WTC11 (cell line): ENCODE measurements at regions not wholly inside any gene's neighbourhood (a gene's known extent, or its start where the extent isn't known, plus 50 kb on each side); places are given as distances from the start of the nearest gene placed in this dataset.

Experiments
- CREB1 ChIP-seq: sonication (generic); formaldehyde crosslinking; IDR thresholded peaks from 2 replicates; pipeline ENCODE4 v1.8.0; 2023; ENCODE audit warnings: mild to moderate bottlenecking, missing genetic modification reagents
- EMX1 ChIP-seq: fragments of 250-450 bp; sonication (Bioruptor Pico); IDR thresholded peaks from 2 replicates; pipeline ENCODE4 v1.8.0; 2021; ENCODE audit warnings: mild to moderate bottlenecking
- FOXK1 ChIP-seq: sonication (generic); formaldehyde crosslinking; IDR thresholded peaks from 2 replicates; pipeline ENCODE4 v1.8.0; 2022; ENCODE audit warnings: mild to moderate bottlenecking, moderate library complexity, missing genetic modification reagents
- GABPB1 ChIP-seq: sonication (generic); formaldehyde crosslinking; IDR thresholded peaks from 2 replicates; pipeline ENCODE4 v1.8.1; 2023; ENCODE audit warnings: mild to moderate bottlenecking, missing genetic modification reagents
- IRF2 ChIP-seq: sonication (generic); formaldehyde crosslinking; IDR thresholded peaks from 2 replicates; pipeline ENCODE4 v1.8.0; 2022; ENCODE audit warnings: low read depth, missing genetic modification reagents, borderline replicate concordance
- JUN ChIP-seq: sonication (generic); formaldehyde crosslinking; IDR thresholded peaks from 2 replicates; pipeline ENCODE4 v1.8.0; 2023; ENCODE audit warnings: mild to moderate bottlenecking, missing genetic modification reagents
- TEAD4 ChIP-seq: sonication (generic); formaldehyde crosslinking; IDR thresholded peaks from 2 replicates; pipeline ENCODE4 v1.8.0; 2022; ENCODE audit warnings: mild to moderate bottlenecking, missing genetic modification reagents
- ZNF121 ChIP-seq: sonication (generic); formaldehyde crosslinking; IDR thresholded peaks from 2 replicates; pipeline ENCODE4 v1.8.0; 2023; ENCODE audit warnings: missing genetic modification reagents
- ZNF423 ChIP-seq: fragments of 250-450 bp; sonication (Bioruptor Pico); IDR thresholded peaks from 2 replicates; pipeline ENCODE4 v2.1.2; 2022; ENCODE audit warnings: mild to moderate bottlenecking, moderate library complexity
- TF ChIP-seq, protein P1 (sequence below): fragments of 200-600 bp; IDR thresholded peaks from 2 replicates; pipeline ENCODE4 v1.8.0; 2022; ENCODE audit warnings: antibody characterized with exemption
- TF ChIP-seq, protein P2 (sequence below): sonication (generic); formaldehyde crosslinking; IDR thresholded peaks from 2 replicates; pipeline ENCODE4 v1.8.1; 2022; ENCODE audit warnings: mild to moderate bottlenecking, missing genetic modification reagents, moderate library complexity, borderline replicate concordance

DNA sequence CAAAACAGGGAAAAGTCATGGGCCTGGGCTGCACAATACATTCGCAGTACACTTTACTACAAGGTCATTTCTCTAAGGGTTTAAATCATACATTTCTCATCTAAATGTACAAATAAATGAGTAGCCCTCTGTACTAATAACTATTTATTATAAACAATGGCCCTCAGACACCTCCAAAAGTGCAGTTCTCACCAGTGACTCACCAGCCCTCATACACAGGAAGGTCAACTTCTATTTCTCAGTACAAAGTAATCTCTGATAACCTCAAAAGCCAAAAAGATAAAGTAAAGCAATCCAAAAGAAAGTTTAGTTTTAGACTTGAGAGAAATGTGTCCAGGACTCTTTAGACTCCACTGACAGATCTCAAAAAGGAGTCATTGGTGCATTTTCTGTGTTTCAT, 1258.1 kb upstream of the CDH6 start:
- no peak for TF ChIP-seq CREB1 (CRISPR knock-in tag)
- no peak for TF ChIP-seq EMX1 (CRISPR knock-in tag)
- TF ChIP-seq, protein P1, sequence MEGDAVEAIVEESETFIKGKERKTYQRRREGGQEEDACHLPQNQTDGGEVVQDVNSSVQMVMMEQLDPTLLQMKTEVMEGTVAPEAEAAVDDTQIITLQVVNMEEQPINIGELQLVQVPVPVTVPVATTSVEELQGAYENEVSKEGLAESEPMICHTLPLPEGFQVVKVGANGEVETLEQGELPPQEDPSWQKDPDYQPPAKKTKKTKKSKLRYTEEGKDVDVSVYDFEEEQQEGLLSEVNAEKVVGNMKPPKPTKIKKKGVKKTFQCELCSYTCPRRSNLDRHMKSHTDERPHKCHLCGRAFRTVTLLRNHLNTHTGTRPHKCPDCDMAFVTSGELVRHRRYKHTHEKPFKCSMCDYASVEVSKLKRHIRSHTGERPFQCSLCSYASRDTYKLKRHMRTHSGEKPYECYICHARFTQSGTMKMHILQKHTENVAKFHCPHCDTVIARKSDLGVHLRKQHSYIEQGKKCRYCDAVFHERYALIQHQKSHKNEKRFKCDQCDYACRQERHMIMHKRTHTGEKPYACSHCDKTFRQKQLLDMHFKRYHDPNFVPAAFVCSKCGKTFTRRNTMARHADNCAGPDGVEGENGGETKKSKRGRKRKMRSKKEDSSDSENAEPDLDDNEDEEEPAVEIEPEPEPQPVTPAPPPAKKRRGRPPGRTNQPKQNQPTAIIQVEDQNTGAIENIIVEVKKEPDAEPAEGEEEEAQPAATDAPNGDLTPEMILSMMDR, result no peak
- no peak for TF ChIP-seq IRF2 (CRISPR knock-in tag)
- no peak for TF ChIP-seq ZNF121 (CRISPR knock-in tag)
- TF ChIP-seq FOXK1, result no peak
- TF ChIP-seq GABPB1 (CRISPR knock-in tag), result no peak
- no peak for TF ChIP-seq JUN (CRISPR knock-in tag)
- TF ChIP-seq ZNF423 (CRISPR knock-in tag), result no peak
- TF ChIP-seq, protein P2, sequence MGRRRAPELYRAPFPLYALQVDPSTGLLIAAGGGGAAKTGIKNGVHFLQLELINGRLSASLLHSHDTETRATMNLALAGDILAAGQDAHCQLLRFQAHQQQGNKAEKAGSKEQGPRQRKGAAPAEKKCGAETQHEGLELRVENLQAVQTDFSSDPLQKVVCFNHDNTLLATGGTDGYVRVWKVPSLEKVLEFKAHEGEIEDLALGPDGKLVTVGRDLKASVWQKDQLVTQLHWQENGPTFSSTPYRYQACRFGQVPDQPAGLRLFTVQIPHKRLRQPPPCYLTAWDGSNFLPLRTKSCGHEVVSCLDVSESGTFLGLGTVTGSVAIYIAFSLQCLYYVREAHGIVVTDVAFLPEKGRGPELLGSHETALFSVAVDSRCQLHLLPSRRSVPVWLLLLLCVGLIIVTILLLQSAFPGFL (CRISPR knock-in tag), result no peak
- no peak for TF ChIP-seq TEAD4 (CRISPR knock-in tag)
